GM23248 (cell line): ENCODE measurements at regions not wholly inside any gene's neighbourhood (a gene's known extent, or its start where the extent isn't known, plus 50 kb on each side); places are given as distances from the start of the nearest gene placed in this dataset.

Experiments used
- DNase-seq: peaks from one replicate; pipeline ENCODE4 v3.0.0-alpha.2; 2015
- H2AFZ ChIP-seq: fragments of 200-600 bp; sonication (generic); 2 replicates; pipeline ENCODE4 v1.6.1; 2016; ENCODE audit warnings: antibody characterized with exemption
- H3F3A ChIP-seq: fragments of 200-600 bp; sonication (generic); 2 replicates; pipeline ENCODE4 v1.6.1; 2016; ENCODE audit warnings: mild to moderate bottlenecking, antibody characterized with exemption, mixed run types; ENCODE audit not compliant: insufficient read depth
- H3K27ac ChIP-seq: fragments of 200-600 bp; sonication (generic); 2 replicates; pipeline ENCODE4 v1.5.1; 2016; ENCODE audit warnings: mild to moderate bottlenecking
- H3K27me3 ChIP-seq: fragments of 200-600 bp; sonication (generic); replicated peaks from 2 replicates; pipeline ENCODE4 v1.6.1; 2016; ENCODE audit warnings: mild to moderate bottlenecking; ENCODE audit not compliant: insufficient read depth
- H3K36me3 ChIP-seq: fragments of 200-600 bp; sonication (generic); 2 replicates; pipeline ENCODE4 v1.6.1; 2016; ENCODE audit warnings: low read depth, mild to moderate bottlenecking
- H3K4me1 ChIP-seq: fragments of 200-600 bp; sonication (generic); 2 replicates; pipeline ENCODE4 v1.6.1; 2016; ENCODE audit warnings: mild to moderate bottlenecking; ENCODE audit not compliant: insufficient read depth
- H3K4me2 ChIP-seq: fragments of 200-600 bp; sonication (generic); one replicate; pipeline ENCODE4 v1.6.1; 2016; ENCODE audit warnings: mild to moderate bottlenecking; ENCODE audit not compliant: unreplicated experiment
- H3K4me3 ChIP-seq: fragments of 200-600 bp; sonication (generic); 2 replicates; pipeline ENCODE4 v1.5.1; 2016; ENCODE audit warnings: mild to moderate bottlenecking
- H3K79me2 ChIP-seq: fragments of 200-600 bp; sonication (generic); 2 replicates; pipeline ENCODE4 v1.6.1; 2016; ENCODE audit warnings: mild to moderate bottlenecking; ENCODE audit not compliant: insufficient read depth
- H3K9ac ChIP-seq: fragments of 200-600 bp; sonication (generic); 2 replicates; pipeline ENCODE4 v1.6.1; 2016; ENCODE audit warnings: mild to moderate bottlenecking
- H3K9me2 ChIP-seq: fragments of 200-600 bp; sonication (generic); 2 replicates; pipeline ENCODE4 v1.6.1; 2016; ENCODE audit warnings: mixed run types, mild to moderate bottlenecking, moderate library complexity; ENCODE audit not compliant: insufficient read depth
- H3K9me3 ChIP-seq: fragments of 200-600 bp; sonication (generic); one replicate; pipeline ENCODE4 v1.6.1; 2017; ENCODE audit warnings: low read depth
- H4K20me1 ChIP-seq: fragments of 200-600 bp; sonication (generic); 2 replicates; pipeline ENCODE4 v1.6.0; 2016; ENCODE audit not compliant: insufficient read depth
- EZH2 ChIP-seq: fragments of 200-600 bp; sonication (generic); IDR thresholded peaks from 2 replicates; pipeline ENCODE4 v1.6.1; 2018; ENCODE audit warnings: antibody characterized with exemption, mild to moderate bottlenecking; ENCODE audit not compliant: insufficient read depth, poor library complexity, severe bottlenecking
- EZH2phosphoT487 ChIP-seq: fragments of 200-600 bp; sonication (generic); IDR thresholded peaks from 2 replicates; pipeline ENCODE4 v1.6.1; 2018; ENCODE audit warnings: antibody characterized with exemption, moderate library complexity, mild to moderate bottlenecking, low read depth; ENCODE audit not compliant: insufficient read depth
- WGBS, 2 experiments: methylation state at CpG; one replicate each; pipeline ENCODE4 v1.1.6; 2015 to 2017; ENCODE audit warnings: low lambda C conversion rate in 2 of 2, low coverage in 1 of 2; ENCODE audit errors: missing lambda C conversion rate in 2 of 2; 5-methylcytosine and 5-hydroxymethylcytosine counted together
- in situ Hi-C: fragments of 300-500 bp; cut with MboI; formaldehyde crosslinking; loops from 2 replicates; pipeline ENCODE4 v1.15.0; 2020

DNA sequence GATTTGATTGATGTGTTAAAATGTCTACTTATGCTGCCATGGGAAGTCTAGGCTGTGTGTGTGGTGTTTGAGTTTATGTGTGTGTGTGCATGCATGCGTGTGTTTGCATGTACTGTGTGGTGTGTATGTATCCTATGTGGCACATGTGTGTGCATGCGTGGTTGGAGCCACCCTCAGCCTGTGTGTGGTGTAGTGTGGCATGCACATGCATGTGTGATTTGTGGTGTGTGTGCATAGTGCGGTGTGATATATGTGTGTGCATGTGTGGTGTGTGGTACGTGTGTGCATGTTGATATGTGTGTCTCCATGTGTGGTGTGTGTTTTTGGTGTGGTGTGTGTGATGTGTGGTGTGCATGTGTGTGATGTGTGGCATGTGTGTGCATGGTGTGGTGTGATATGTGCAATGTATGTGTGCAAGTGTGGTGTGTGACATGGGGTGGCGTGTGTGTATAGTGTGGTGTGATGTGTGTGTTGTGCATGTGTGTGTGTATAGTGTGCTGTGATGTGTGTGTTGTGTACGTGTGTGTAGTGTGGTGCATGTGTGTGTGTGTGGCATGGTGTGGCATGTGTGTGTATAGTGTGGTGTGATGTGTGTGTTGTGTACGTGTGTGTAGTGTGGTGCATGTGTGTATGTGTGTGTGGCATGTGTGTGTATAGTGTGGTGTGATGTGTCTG is 66.6 kb upstream of the HDAC4 start:
- Histone ChIP-seq H3F3A (no peaks in the 10 kb centered on the region), H3K9me2 (no peaks in the 10 kb centered on the region), H3K9me3 (no peaks in the 10 kb centered on the region), H3K27me3 (0 out of 2 replicates have a peak, but pooled peaks cover 8% of the 10 kb centered on the region), H3K36me3 (no peaks in the 10 kb centered on the region), H3K27ac (no peak overlapping the region), H3K4me3 (no peak overlapping the region), H3K4me2 (no peak overlapping the region), H3K4me1 (no peaks in the 10 kb centered on the region), H2AFZ (no peak overlapping the region), H4K20me1 (no peaks in the 10 kb centered on the region), H3K9ac (no peak overlapping the region), H3K79me2 (no peaks in the 10 kb centered on the region)
- in situ Hi-C loops: no loop called here
- DNase-seq: no peak
- WGBS, 2 experiments: 80 to 82% methylated on average over 6 to 7 of the region's 7 CpGs
- no peak for TF ChIP-seq EZH2phosphoT487
- TF ChIP-seq EZH2: no peak

DNA sequence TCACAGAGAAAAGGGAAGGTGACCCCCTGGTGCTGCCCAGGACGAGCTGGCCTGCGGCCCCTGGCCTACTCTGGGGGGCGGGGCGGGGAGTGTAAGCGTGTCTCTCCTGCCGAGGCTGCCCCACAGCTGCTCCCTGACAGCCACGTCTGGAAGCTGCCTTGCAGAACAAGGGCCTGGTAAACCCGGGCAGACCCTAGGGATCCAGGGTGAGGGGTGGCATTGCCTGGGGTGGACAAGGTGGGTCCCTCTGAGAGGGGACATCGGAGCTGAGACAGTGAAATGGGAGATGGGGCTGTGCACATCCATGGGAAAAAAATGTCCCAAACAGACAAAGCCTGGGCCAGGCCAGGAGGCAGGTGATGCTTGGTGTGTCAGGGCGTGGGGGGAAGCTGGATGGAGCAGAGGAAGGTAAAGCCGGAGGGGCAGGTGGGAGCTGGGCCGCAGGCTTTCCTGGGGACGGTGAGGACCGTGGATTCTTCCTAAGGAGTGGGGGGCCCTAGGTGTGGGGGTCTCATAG is 66.0 kb upstream of the HDAC4 start:
- no peak for DNase-seq
- H4K20me1 ChIP-seq: no peaks in the 10 kb centered on the region
- no peaks in the 10 kb centered on the region for H3F3A ChIP-seq
- no peak overlapping the region for H2AFZ ChIP-seq
- in situ Hi-C loops: no loop called here
- H3K79me2 ChIP-seq: no peaks in the 10 kb centered on the region
- no peak overlapping the region for H3K4me2 ChIP-seq
- no peaks in the 10 kb centered on the region for H3K36me3 ChIP-seq
- TF ChIP-seq EZH2: no peak
- TF ChIP-seq EZH2phosphoT487: no peak
- no peaks in the 10 kb centered on the region for H3K9me2 ChIP-seq
- H3K4me3 ChIP-seq: no peak overlapping the region
- no peaks in the 10 kb centered on the region for H3K9me3 ChIP-seq
- WGBS, 2 experiments: 71% methylated on average over 11 to 14 of the region's 14 CpGs
- H3K27ac ChIP-seq: no peak overlapping the region
- 0 out of 2 replicates have a peak, but pooled peaks cover 8% of the 10 kb centered on the region for H3K27me3 ChIP-seq
- H3K4me1 ChIP-seq: no peaks in the 10 kb centered on the region
- H3K9ac ChIP-seq: no peak overlapping the region

DNA sequence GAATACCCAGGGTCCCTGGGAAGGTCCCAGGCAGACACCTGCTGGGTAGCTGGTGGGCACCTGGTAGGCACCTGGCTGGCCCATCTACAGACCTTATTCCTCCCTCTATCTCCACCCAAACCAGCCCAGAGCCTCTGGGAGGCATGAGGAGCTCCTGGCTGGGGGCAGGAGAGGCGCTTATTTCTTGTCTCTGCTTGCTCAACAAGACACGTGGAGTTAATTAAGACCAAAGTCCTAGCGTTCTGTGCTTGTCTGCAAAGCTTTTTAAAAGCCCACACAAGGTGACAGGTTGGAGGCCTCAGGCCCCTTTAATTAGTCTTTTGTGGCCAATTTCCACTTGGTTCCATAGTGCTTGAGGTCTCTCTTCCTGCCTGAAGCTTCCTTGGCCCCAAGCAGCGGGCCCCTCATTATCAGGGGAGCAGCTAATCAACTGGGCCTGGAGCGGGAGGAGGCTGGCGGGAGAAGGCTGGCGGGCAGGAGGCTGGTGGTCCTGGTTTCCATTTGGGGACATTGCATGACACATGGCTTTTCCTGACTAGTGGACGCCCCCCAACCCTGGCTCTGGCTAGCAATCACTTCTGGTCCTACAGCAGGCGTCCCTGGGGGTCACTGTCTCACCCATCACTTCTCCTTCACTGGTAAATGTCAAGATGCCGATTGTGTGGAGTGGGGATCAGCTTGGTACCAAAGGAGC is 65.4 kb upstream of the HDAC4 start:
- no peaks in the 10 kb centered on the region for H3K4me1 ChIP-seq

DNA sequence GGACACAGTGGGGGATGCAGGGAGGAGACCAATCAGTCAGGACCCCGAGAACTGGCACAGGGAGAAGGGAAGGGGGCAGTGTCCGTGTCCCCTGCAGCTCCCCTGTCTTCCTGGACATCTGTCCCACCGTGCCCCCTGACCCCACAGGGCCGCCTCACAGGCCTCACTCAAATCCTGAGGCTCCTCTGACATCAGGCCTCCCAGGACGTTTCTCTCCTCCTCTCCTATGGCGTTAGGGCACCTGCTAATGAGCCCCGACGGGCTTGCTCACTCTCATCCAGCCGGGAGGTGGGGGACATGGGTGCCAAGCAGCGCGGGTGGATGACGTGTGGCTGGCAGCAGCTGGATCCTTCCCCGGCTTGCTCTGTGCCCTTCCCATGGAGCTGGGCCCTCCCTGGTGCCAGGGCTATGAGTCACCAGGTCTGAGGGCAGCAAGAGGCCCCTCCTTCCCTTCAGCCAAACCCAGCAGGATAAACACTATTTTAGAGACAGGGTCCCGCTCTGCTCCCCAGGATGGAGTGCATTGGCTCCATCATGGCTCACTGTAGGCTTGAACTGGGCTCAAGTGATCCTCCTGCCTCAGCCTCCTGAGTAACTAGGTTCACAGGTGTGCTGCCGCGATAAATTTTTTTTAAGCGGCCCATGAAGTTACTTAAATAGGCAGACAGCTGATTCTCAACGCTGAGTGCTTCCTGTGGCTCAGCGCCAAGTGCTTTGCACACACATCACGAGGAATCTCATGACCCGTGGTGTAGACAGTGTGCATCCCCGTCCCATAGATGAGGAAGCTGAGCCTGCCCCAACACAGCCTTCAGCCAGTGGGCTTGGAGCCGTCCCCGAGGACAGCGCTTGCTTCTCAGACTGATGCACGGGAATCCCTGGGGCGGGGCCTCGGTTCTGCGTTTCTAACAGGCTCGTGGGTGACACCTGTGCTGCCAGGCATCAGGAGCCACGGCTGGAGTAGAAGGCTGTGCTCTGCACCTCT is 64.5 kb upstream of the HDAC4 start:
- no peak overlapping the region for H3K4me3 ChIP-seq
- no peaks in the 10 kb centered on the region for H4K20me1 ChIP-seq
- H2AFZ ChIP-seq: no peak overlapping the region
- in situ Hi-C loops: no loop called here
- H3F3A ChIP-seq: no peaks in the 10 kb centered on the region
- H3K27ac ChIP-seq: no peak overlapping the region
- DNase-seq: peak; percentile 55
- H3K79me2 ChIP-seq: no peaks in the 10 kb centered on the region
- no peaks in the 10 kb centered on the region for H3K9me3 ChIP-seq
- 48 to 56% methylated on average over 31 of the region's 31 CpGs for WGBS, 2 experiments
- H3K4me1 ChIP-seq: no peaks in the 10 kb centered on the region
- H3K27me3 ChIP-seq: peaks cover 8% of the 10 kb centered on the region; the same call in 1 of the 2 replicates
- H3K4me2 ChIP-seq: no peak overlapping the region
- TF ChIP-seq EZH2: no peak
- no peak for TF ChIP-seq EZH2phosphoT487
- no peak overlapping the region for H3K9ac ChIP-seq
- H3K9me2 ChIP-seq: no peaks in the 10 kb centered on the region
- H3K36me3 ChIP-seq: no peaks in the 10 kb centered on the region

More for the DNA sequence above, 65.4 kb upstream of the HDAC4 start:
- peak; percentile 40 for DNase-seq
- no peaks in the 10 kb centered on the region for H4K20me1 ChIP-seq
- in situ Hi-C loops: no loop called here
- H2AFZ ChIP-seq: no peak overlapping the region
- 0 out of 2 replicates have a peak, but pooled peaks cover 8% of the 10 kb centered on the region for H3K27me3 ChIP-seq
- no peaks in the 10 kb centered on the region for H3K9me3 ChIP-seq
- H3F3A ChIP-seq: no peaks in the 10 kb centered on the region
- TF ChIP-seq EZH2 (no peak), EZH2phosphoT487 (no peak)
- 36 to 37% methylated on average over 10 of the region's 10 CpGs for WGBS, 2 experiments
- no peak overlapping the region for H3K4me2 ChIP-seq
- no peaks in the 10 kb centered on the region for H3K36me3 ChIP-seq
- H3K9me2 ChIP-seq: no peaks in the 10 kb centered on the region
- no peak overlapping the region for H3K27ac ChIP-seq
- H3K79me2 ChIP-seq: no peaks in the 10 kb centered on the region
- no peak overlapping the region for H3K4me3 ChIP-seq
- no peak overlapping the region for H3K9ac ChIP-seq
